GM21367 (cell line): ENCODE measurements at regions not wholly inside any gene's neighbourhood (a gene's known extent, or its start where the extent isn't known, plus 50 kb on each side); places are given as distances from the start of the nearest gene placed in this dataset.
"Not testable (repeated sequence)": the region's sequence is repeated elsewhere in the genome, so short reads cannot be mapped to it uniquely, and the experiment has no call there.

ENCODE experiments used
- ATAC-seq: cut with Tn5 transposase; IDR thresholded peaks from one replicate; pipeline ENCODE4 v1.9.1; 2021; ENCODE audit not compliant: unreplicated experiment

DNA sequence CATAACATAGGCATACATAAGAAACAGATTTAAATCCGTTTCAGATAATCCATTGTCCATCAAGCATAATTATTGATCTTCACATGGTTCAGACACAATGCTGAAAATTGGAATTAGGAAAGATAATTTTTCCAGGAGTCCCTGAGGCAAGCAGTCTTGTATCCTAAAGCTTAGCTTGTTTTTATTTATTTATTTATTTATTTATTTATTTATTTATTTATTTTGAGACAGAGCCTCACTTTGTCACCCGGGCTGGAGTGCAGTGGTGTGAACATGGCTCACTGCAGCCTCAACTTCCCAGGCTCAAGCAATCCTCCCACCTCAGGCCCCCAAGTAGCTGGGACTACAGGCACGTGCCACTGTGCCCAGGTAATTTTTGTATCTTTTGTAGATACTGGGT is 89.7 kb upstream of the USP25 start:
- not testable (repeated sequence) for ATAC-seq

GRCh38 chr21:15644489-15644888 is 85.3 kb upstream of the USP25 start:
- no peak for ATAC-seq

DNA sequence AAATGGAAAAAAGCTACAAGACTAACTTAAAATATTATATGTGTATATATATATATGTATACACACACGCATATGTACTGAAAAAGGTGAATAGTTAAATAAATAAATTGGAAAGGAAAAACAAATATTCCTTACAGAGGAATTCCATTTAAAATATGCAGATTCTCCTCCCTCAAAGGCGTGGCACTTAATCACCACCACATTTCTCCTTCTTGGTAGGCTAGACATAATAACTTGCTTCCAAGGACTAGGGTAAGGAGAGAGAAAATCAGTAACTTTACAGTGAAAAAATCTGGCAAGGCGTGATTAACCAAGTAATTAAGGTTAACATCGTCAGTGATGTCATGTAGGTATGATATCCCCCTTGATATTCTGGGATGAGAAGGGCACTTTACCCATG is 84.0 kb upstream of the USP25 start:
- ATAC-seq = no peak

DNA sequence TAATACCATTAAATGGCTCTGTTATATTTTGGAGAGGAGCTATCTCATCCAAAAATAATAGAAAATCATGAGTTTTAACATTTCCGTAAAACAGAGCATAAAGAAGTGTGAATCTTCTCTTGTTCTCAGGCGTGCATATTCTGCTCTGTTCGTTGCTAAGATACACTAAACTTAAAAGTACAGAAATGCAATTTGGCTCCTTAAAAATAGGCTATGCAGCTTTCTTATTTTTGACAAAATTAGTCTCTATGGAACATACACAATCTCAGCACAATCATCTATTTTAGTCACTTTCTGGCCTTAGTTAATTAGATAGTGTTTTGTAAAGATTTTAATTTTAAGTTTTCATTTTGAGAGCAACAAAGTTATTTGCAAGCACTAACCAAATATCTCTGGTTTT is 79.0 kb upstream of the USP25 start:
- ATAC-seq = no peak

DNA sequence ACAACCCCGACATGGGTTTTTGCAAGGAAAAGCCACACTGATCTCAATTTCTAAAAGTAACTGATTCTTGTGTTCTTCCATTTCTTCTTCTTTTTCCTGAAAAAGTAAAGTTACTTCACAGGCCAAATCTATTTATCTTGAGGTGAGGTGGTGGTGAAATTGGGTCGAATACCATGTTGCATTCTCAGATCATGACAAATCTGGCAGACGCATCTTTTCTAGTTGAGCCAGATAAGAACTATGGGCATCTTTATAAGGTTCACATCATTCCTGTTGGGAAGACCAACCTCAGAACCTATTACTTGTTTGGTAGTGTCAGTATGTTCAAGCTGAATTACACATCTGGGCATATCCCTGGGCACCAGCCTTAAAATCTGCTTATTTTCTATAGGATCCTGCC is 78.6 kb upstream of the USP25 start:
- ATAC-seq = no peak

GRCh38 chr21:15653710-15654109 is 76.1 kb upstream of the USP25 start:
- no peak for ATAC-seq

GRCh38 chr21:15654171-15654570 is 75.6 kb upstream of the USP25 start:
- no peak for ATAC-seq

- no peak for ATAC-seq
These were observed 69.9 kb upstream of the USP25 start for GRCh38 chr21:15659753-15660422.

DNA sequence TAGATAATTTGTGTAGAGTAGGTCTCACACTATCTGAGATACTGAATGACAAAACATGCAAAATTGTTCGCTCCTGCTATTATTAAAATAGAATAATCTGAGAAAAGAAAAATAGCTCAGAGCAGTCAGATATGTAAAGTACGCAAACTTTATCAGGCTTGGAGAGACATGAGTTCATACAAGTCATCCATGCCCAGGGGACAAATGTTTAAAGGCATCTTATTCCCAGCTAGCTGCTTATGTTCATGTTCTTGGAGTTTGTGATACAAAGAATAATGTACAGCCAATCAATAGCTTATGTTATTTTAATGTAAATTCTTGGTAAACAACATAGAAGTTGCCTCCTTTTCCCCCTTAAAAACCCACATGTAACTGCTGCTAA is 69.4 kb upstream of the USP25 start:
- no peak for ATAC-seq

DNA sequence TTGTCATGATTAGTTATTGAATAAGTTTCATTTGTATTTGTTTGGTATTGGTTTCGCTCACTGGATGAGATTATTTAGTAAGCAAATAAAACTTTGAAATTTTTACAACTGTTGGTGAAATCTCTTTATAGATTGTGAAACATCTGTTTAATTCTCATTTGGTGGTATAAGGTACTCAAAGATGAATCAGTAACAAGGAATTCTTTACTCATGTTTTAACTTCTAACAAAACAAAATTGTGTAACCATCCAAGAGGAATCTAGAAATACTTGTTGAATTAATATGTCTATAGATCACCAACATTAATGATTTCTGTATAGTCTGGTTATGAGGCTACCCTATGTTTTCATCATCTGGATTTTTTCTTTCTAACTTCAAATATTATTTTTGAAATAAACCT is 62.8 kb upstream of the USP25 start:
- no peak for ATAC-seq

DNA sequence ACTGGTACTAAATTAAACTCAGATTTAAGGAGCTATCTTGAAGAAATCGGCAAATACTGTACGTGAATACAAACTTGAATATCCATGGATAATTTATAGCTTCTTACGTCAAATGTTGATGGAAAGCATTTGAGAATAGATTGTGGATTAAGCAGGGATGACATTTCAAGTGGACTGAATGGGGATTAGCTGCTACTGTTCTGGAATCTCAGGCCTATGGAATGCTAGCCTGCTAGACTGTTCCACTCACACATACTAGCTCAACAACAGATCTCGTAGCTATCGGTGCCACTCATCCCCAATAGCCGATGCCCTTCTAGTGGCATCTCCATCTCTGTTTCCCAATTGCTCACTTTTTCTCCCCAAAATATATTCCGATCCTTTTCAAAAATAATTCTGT is 62.0 kb upstream of the USP25 start:
- no peak for ATAC-seq

GRCh38 chr21:15669247-15669646 is 60.5 kb upstream of the USP25 start:
- no peak for ATAC-seq

DNA sequence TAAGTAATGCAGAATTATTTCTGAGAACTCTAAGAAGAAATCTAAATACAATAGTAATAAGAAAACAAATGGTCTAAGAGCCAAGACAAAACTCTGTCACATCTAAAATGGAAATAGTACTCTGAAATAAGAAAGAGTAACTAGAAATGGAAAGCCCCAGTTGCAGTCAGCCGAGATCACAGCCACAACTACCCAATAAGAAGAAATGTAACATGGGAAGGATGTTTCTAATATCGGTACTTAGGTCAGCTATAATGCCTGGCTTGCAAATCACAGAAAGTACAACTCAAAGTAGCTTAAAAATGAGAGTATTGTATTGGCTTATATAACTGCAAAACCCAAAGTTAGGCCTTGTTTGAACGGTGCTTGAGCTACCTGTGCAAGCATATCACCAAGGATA is 58.6 kb upstream of the USP25 start:
- ATAC-seq = no peak

DNA sequence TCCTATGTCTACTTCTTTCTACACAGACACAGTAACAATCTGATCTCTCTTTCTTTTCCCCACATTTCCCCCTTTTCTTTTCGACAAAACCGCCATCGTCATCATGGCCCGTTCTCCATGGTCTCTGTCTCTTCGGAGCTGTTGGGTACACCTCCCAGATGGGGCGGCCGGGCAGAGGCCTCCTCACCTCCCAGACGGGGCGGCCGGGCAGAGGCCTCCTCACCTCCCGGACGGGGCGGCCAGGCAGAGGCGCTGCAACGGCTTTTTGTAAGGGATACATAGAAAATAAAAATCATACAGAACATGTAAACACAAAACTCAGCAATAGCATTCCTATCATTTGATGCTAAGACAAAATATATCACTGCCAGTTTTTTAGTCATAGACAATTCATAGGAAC is 57.2 kb upstream of the USP25 start:
- ATAC-seq = not testable (repeated sequence)

- ATAC-seq = no peak
These were observed 52.8 kb upstream of the USP25 start for GRCh38 chr21:15676935-15677334.

- no peak for ATAC-seq
These were observed 50.2 kb upstream of the USP25 start for GRCh38 chr21:15679630-15680029.
